HEK293 (cell line): ENCODE measurements at regions not wholly inside any gene's neighbourhood (a gene's known extent, or its start where the extent isn't known, plus 50 kb on each side); places are given as distances from the start of the nearest gene placed in this dataset.

Experiments used
- CTCF ChIA-PET: fragments of 350-600 bp; formaldehyde crosslinking; extraction: SDS; loops from one replicate; lab custom pipeline; 2021; ENCODE audit warnings: antibody characterized with exemption; lab: Yijun Ruan, JAX
- POLR2A ChIA-PET: fragments of 300-600 bp; formaldehyde crosslinking; extraction: SDS; loops from one replicate; lab custom pipeline; 2020; ENCODE audit warnings: antibody characterized with exemption, inconsistent platforms; lab: Yijun Ruan, JAX
- H3K27ac ChIP-seq: fragments of 200-500 bp; sonication (Bioruptor generic); 2 replicates; pipeline ENCODE4 v1.5.1; 2014; ENCODE audit warnings: low read depth, low read length, control low read depth, inconsistent platforms; ENCODE audit errors: extremely low read depth
- H3K36me3 ChIP-seq, 2 experiments: fragments of 200-500 bp in 1 of 2; sonication (Bioruptor generic) in 1 of 2; 1 replicate in 1 of 2; 2 replicates in 1 of 2; pipeline ENCODE4 v1.5.1; 2014 to 2017; ENCODE audit warnings: inconsistent platforms in 2 of 2, low read length in 2 of 2; ENCODE audit not compliant: control insufficient read depth in 2 of 2, insufficient read depth in 1 of 2
- H3K4me1 ChIP-seq: fragments of 200-500 bp; sonication (Bioruptor generic); 2 replicates; pipeline ENCODE4 v1.5.1; 2014; ENCODE audit warnings: mild to moderate bottlenecking, low read length, inconsistent platforms; ENCODE audit not compliant: control insufficient read depth, insufficient read depth
- H3K4me3 ChIP-seq: 2 replicates; pipeline ENCODE4 v1.5.1; 2011; ENCODE audit warnings: low read depth, mild to moderate bottlenecking, control low read depth, low read length, moderate library complexity
- H3K9me3 ChIP-seq: fragments of 200-500 bp; sonication (Bioruptor generic); 2 replicates; pipeline ENCODE4 v1.5.1; 2014; ENCODE audit warnings: low read depth, low read length, inconsistent platforms; ENCODE audit not compliant: control insufficient read depth, insufficient read depth
- FEZF1 ChIP-seq: fragments of 450-650 bp; formaldehyde crosslinking; IDR thresholded peaks from 2 replicates; pipeline ENCODE4 v1.5.1; 2016; ENCODE audit warnings: missing biosample characterization, missing genetic modification characterization
- MEIS1 ChIP-seq: sonication (generic); formaldehyde crosslinking; IDR thresholded peaks from 2 replicates; pipeline ENCODE4 v1.8.1; 2022; ENCODE audit warnings: missing genetic modification reagents, mild to moderate bottlenecking, borderline replicate concordance
- MZF1 ChIP-seq: fragments of 450-650 bp; formaldehyde crosslinking; IDR thresholded peaks from 2 replicates; pipeline ENCODE4 v1.5.1; 2017; ENCODE audit warnings: missing biosample characterization, missing genetic modification characterization, borderline replicate concordance
- SCRT2 ChIP-seq: fragments of 450-650 bp; formaldehyde crosslinking; IDR thresholded peaks from 2 replicates; pipeline ENCODE4 v1.5.1; 2016; ENCODE audit warnings: missing biosample characterization, missing genetic modification characterization
- SETDB1 ChIP-seq: IDR thresholded peaks from one replicate; pipeline ENCODE4 v1.6.1; 2017; ENCODE audit warnings: mild to moderate bottlenecking, low read length, moderate library complexity, mixed read lengths; ENCODE audit not compliant: insufficient read length
- TCF7L2 ChIP-seq: IDR thresholded peaks from 2 replicates; pipeline ENCODE4 v1.6.1; 2011; ENCODE audit warnings: low read depth, mild to moderate bottlenecking, inconsistent platforms, low read length, moderate library complexity, borderline replicate concordance
- ZBTB48 ChIP-seq: fragments of 450-650 bp; formaldehyde crosslinking; IDR thresholded peaks from 2 replicates; pipeline ENCODE4 v1.5.1; 2016; ENCODE audit warnings: missing biosample characterization, missing genetic modification characterization
- ZFP41 ChIP-seq: fragments of 450-650 bp; formaldehyde crosslinking; IDR thresholded peaks from 2 replicates; pipeline ENCODE4 v1.5.1; 2016; ENCODE audit warnings: missing biosample characterization, missing genetic modification characterization, borderline replicate concordance
- ZFP69B ChIP-seq: fragments of 450-650 bp; formaldehyde crosslinking; IDR thresholded peaks from 2 replicates; pipeline ENCODE4 v1.5.1; 2016; ENCODE audit warnings: missing biosample characterization, missing genetic modification characterization
- ZNF146 ChIP-seq: fragments of 450-650 bp; formaldehyde crosslinking; IDR thresholded peaks from 2 replicates; pipeline ENCODE4 v1.5.1; 2016; ENCODE audit warnings: missing biosample characterization, missing genetic modification characterization
- ZNF155 ChIP-seq: fragments of 450-650 bp; formaldehyde crosslinking; IDR thresholded peaks from 2 replicates; pipeline ENCODE4 v1.5.1; 2016; ENCODE audit warnings: missing biosample characterization, missing genetic modification characterization
- ZNF184 ChIP-seq: fragments of 450-650 bp; IDR thresholded peaks from 2 replicates; pipeline ENCODE4 v1.5.1; 2018; ENCODE audit warnings: missing biosample characterization, mild to moderate bottlenecking, missing genetic modification characterization
- ZNF19 ChIP-seq: fragments of 450-650 bp; formaldehyde crosslinking; IDR thresholded peaks from 2 replicates; pipeline ENCODE4; 2016; ENCODE audit warnings: missing biosample characterization, missing genetic modification characterization, low read depth
- ZNF202 ChIP-seq: fragments of 450-650 bp; formaldehyde crosslinking; IDR thresholded peaks from 2 replicates; pipeline ENCODE4 v1.5.1; 2016; ENCODE audit warnings: missing biosample characterization, missing genetic modification characterization, borderline replicate concordance
- ZNF239 ChIP-seq: fragments of 450-650 bp; formaldehyde crosslinking; IDR thresholded peaks from 2 replicates; pipeline ENCODE4 v1.5.1; 2016; ENCODE audit warnings: missing biosample characterization, missing genetic modification characterization
- ZNF311 ChIP-seq: fragments of 450-650 bp; formaldehyde crosslinking; IDR thresholded peaks from 2 replicates; pipeline ENCODE4 v1.5.1; 2017; ENCODE audit warnings: missing biosample characterization, missing genetic modification characterization, borderline replicate concordance
- ZNF335 ChIP-seq: fragments of 450-650 bp; formaldehyde crosslinking; conservative IDR thresholded peaks from 2 replicates; pipeline ENCODE4 v1.5.1; 2016; ENCODE audit warnings: missing biosample characterization, missing genetic modification characterization
- ZNF341 ChIP-seq: fragments of 450-650 bp; formaldehyde crosslinking; IDR thresholded peaks from 2 replicates; pipeline ENCODE4; 2016; ENCODE audit warnings: low read depth, missing biosample characterization, missing genetic modification characterization
- ZNF404 ChIP-seq: fragments of 450-650 bp; formaldehyde crosslinking; IDR thresholded peaks from 2 replicates; pipeline ENCODE4 v1.5.1; 2017; ENCODE audit warnings: missing biosample characterization, missing genetic modification characterization
- ZNF433 ChIP-seq: fragments of 450-650 bp; formaldehyde crosslinking; IDR thresholded peaks from 2 replicates; pipeline ENCODE4 v1.5.1; 2016; ENCODE audit warnings: missing biosample characterization, missing genetic modification characterization, low read depth
- ZNF521 ChIP-seq: fragments of 450-650 bp; formaldehyde crosslinking; IDR thresholded peaks from 2 replicates; pipeline ENCODE4 v1.5.1; 2017; ENCODE audit warnings: missing biosample characterization, mild to moderate bottlenecking, missing genetic modification characterization
- ZNF544 ChIP-seq: fragments of 450-650 bp; formaldehyde crosslinking; IDR thresholded peaks from 2 replicates; pipeline ENCODE4 v1.5.0; 2017; ENCODE audit warnings: missing biosample characterization, missing genetic modification characterization
- ZNF571 ChIP-seq: fragments of 450-650 bp; formaldehyde crosslinking; IDR thresholded peaks from 2 replicates; pipeline ENCODE4 v1.5.0; 2017; ENCODE audit warnings: missing biosample characterization, missing genetic modification characterization
- ZNF658 ChIP-seq: fragments of 450-650 bp; formaldehyde crosslinking; IDR thresholded peaks from 2 replicates; pipeline ENCODE4; 2016; ENCODE audit warnings: missing biosample characterization, missing genetic modification characterization
- ZNF664 ChIP-seq: fragments of 450-650 bp; formaldehyde crosslinking; IDR thresholded peaks from 2 replicates; pipeline ENCODE4 v1.5.1; 2016; ENCODE audit warnings: missing biosample characterization, missing genetic modification characterization
- ZNF707 ChIP-seq: fragments of 450-650 bp; formaldehyde crosslinking; IDR thresholded peaks from 2 replicates; pipeline ENCODE4 v1.5.1; 2016; ENCODE audit warnings: missing biosample characterization, missing genetic modification characterization
- ZSCAN16 ChIP-seq: fragments of 450-650 bp; formaldehyde crosslinking; IDR thresholded peaks from 2 replicates; pipeline ENCODE4 v1.5.1; 2016; ENCODE audit warnings: missing biosample characterization, missing genetic modification characterization
- ZSCAN4 ChIP-seq: fragments of 450-650 bp; formaldehyde crosslinking; IDR thresholded peaks from 2 replicates; pipeline ENCODE4 v1.5.1; 2017; ENCODE audit warnings: missing biosample characterization, missing genetic modification characterization
- ZXDB ChIP-seq: fragments of 450-650 bp; formaldehyde crosslinking; IDR thresholded peaks from 2 replicates; pipeline ENCODE4 v1.5.1; 2016; ENCODE audit warnings: missing biosample characterization, missing genetic modification characterization
- TF ChIP-seq, protein P1 (sequence below): fragments of 450-650 bp; formaldehyde crosslinking; IDR thresholded peaks from 2 replicates; pipeline ENCODE4 v1.5.1; 2016; ENCODE audit warnings: missing biosample characterization, missing genetic modification characterization, low read depth
- TF ChIP-seq, protein P2 (sequence below): fragments of 450-650 bp; formaldehyde crosslinking; IDR thresholded peaks from 2 replicates; pipeline ENCODE4 v1.5.1; 2017; ENCODE audit warnings: missing biosample characterization, mild to moderate bottlenecking, missing genetic modification characterization, moderate library complexity
- TF ChIP-seq, protein P3 (sequence below): fragments of 450-650 bp; formaldehyde crosslinking; IDR thresholded peaks from 2 replicates; pipeline ENCODE4 v1.5.1; 2016; ENCODE audit warnings: missing biosample characterization, missing genetic modification characterization

DNA sequence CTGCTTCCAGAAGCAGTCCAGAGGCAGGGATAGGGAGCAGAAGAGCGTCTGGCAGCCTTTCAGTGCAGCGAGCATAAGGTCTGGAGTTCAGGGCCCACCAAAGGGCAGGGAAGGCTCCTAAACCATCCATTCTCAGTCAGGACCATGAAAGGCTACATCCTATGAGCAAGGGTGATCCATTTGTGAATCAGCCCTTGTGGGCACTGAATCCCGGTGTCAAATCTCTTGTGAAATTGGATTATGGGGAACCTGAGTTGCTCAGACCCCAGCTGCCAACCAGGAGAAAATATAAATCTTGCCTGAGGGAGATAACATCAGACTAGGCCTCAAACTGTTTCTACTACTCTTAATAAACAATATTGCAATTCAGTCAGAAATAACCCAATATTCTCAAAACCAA is 204.4 kb downstream of the SYK start:
- H3K36me3 ChIP-seq = no peaks in the 10 kb centered on the region
- no peak overlapping the region for H3K27ac ChIP-seq
- no peaks in the 10 kb centered on the region; the same call in 1 of the 2 replicates for H3K4me1 ChIP-seq
- ChIA-PET POLR2A (no interaction called here), CTCF (interaction anchor here (0.6 kb wide), 1 partner anchor 47 kb away, joined by 3 read pairs; no protein-coding TSS in a partner anchor)
- no peaks in the 10 kb centered on the region for H3K9me3 ChIP-seq
- no peak overlapping the region for H3K4me3 ChIP-seq
- TF ChIP-seq ZXDB = no peak
- no peak for TF ChIP-seq ZNF433 (tag by site-specific recombination)
- TF ChIP-seq SCRT2 (tag by site-specific recombination) = no peak
- TF ChIP-seq ZNF202 = no peak
- no peak for TF ChIP-seq ZNF184
- no peak for TF ChIP-seq ZNF571 (tag by site-specific recombination)
- TF ChIP-seq ZNF19 (tag by site-specific recombination) = no peak
- TF ChIP-seq, protein P1, sequence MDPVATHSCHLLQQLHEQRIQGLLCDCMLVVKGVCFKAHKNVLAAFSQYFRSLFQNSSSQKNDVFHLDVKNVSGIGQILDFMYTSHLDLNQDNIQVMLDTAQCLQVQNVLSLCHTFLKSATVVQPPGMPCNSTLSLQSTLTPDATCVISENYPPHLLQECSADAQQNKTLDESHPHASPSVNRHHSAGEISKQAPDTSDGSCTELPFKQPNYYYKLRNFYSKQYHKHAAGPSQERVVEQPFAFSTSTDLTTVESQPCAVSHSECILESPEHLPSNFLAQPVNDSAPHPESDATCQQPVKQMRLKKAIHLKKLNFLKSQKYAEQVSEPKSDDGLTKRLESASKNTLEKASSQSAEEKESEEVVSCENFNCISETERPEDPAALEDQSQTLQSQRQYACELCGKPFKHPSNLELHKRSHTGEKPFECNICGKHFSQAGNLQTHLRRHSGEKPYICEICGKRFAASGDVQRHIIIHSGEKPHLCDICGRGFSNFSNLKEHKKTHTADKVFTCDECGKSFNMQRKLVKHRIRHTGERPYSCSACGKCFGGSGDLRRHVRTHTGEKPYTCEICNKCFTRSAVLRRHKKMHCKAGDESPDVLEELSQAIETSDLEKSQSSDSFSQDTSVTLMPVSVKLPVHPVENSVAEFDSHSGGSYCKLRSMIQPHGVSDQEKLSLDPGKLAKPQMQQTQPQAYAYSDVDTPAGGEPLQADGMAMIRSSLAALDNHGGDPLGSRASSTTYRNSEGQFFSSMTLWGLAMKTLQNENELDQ (tag by site-specific recombination) = no peak
- TF ChIP-seq MZF1 (tag by site-specific recombination) = no peak
- TF ChIP-seq ZFP69B = no peak
- TF ChIP-seq, protein P2, sequence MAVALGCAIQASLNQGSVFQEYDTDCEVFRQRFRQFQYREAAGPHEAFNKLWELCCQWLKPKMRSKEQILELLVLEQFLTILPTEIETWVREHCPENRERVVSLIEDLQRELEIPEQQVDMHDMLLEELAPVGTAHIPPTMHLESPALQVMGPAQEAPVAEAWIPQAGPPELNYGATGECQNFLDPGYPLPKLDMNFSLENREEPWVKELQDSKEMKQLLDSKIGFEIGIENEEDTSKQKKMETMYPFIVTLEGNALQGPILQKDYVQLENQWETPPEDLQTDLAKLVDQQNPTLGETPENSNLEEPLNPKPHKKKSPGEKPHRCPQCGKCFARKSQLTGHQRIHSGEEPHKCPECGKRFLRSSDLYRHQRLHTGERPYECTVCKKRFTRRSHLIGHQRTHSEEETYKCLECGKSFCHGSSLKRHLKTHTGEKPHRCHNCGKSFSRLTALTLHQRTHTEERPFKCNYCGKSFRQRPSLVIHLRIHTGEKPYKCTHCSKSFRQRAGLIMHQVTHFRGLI = no peak
- TF ChIP-seq ZNF658 (tag by site-specific recombination) = no peak
- TF ChIP-seq ZNF239 (tag by site-specific recombination) = no peak
- no peak for TF ChIP-seq ZNF146

DNA sequence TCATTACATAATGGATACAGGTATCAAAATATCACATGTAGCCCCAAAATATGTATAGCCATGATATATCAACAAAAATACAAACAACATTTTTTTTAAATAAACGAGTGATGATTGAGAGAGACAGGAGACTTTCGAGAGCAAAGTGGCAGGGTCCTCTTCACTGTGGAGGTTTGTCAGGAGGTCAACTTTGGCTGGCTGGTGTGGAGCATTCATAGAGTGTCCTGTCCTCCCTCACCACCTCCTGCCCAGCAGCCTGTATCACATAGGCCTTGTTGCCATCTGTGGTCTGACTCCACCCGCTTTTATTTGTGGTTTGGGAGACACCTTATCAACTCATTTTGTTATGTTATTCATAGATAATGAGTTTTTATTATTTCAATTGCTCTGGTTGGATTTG is 206.9 kb downstream of the SYK start:
- POLR2A ChIA-PET = no interaction called here
- no peaks in the 10 kb centered on the region for H3K4me1 ChIP-seq
- CTCF ChIA-PET = no interaction called here

GRCh38 chr9:91011891-91012290 is 210.3 kb downstream of the SYK start:
- no peak overlapping the region for H3K4me3 ChIP-seq
- CTCF ChIA-PET = interaction anchor here (1.1 kb wide), 1 partner anchor 22 kb away, joined by 5 read pairs; no protein-coding TSS in a partner anchor
- POLR2A ChIA-PET = no interaction called here
- no peaks in the 10 kb centered on the region for H3K9me3 ChIP-seq
- no peaks in the 10 kb centered on the region for H3K36me3 ChIP-seq
- no peak overlapping the region for H3K27ac ChIP-seq
- no peaks in the 10 kb centered on the region for H3K4me1 ChIP-seq
- TF ChIP-seq ZNF335 (tag by site-specific recombination) = no peak
- TF ChIP-seq ZNF664 (tag by site-specific recombination) = no peak
- no peak for TF ChIP-seq SETDB1
- TF ChIP-seq ZNF521 (tag by site-specific recombination) = no peak
- TF ChIP-seq ZNF155 (tag by site-specific recombination) = no peak
- no peak for TF ChIP-seq ZNF202
- no peak for TF ChIP-seq MEIS1
- no peak for TF ChIP-seq ZNF404 (tag by site-specific recombination)
- TF ChIP-seq ZSCAN4 = no peak
- TF ChIP-seq, protein P3, sequence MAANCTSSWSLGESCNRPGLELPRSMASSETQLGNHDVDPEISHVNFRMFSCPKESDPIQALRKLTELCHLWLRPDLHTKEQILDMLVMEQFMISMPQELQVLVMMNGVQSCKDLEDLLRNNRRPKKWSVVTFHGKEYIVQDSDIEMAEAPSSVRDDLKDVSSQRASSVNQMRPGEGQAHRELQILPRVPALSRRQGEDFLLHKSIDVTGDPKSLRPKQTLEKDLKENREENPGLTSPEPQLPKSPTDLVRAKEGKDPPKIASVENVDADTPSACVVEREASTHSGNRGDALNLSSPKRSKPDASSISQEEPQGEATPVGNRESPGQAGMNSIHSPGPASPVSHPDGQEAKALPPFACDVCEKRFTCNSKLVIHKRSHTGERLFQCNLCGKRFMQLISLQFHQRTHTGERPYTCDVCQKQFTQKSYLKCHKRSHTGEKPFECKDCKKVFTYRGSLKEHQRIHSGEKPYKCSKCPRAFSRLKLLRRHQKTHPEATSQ = no peak
- TF ChIP-seq TCF7L2 = no peak
- TF ChIP-seq ZNF707 (tag by site-specific recombination) = no peak
- no peak for TF ChIP-seq FEZF1 (tag by site-specific recombination)

More for the DNA sequence above, 206.9 kb downstream of the SYK start:
- TF ChIP-seq ZSCAN16 (tag by site-specific recombination) (no peak), ZNF341 (no peak), ZNF544 (tag by site-specific recombination) (no peak), ZFP41 (tag by site-specific recombination) (no peak), ZBTB48 (tag by site-specific recombination) (no peak), ZNF311 (tag by site-specific recombination) (no peak)
- Histone ChIP-seq H3K4me3 (no peak overlapping the region), H3K9me3 (no peaks in the 10 kb centered on the region), H3K36me3 (no peaks in the 10 kb centered on the region), H3K27ac (no peak overlapping the region)
